ENCODE measurements at regions not wholly inside any gene's neighbourhood (a gene's known extent, or its start where the extent isn't known, plus 50 kb on each side); places are given as distances from the start of the nearest gene placed in this dataset.

- ChIA-PET CTCF (no interaction called here), POLR2A (no interaction called here)
- H3K27me3 ChIP-seq (ENCODE audit: insufficient read depth): no peaks in the 10 kb centered on the region
- H3F3A ChIP-seq (replicated peaks; ENCODE audit: insufficient read depth): no peaks in the 10 kb centered on the region
- H3K9me3 ChIP-seq: no peaks in the 10 kb centered on the region
- 24% methylated on average over 3 of the region's 3 CpGs for WGBS (ENCODE audit: low lambda C conversion rate)
- no peak overlapping the region for H3K9ac ChIP-seq
- H3K79me2 ChIP-seq (ENCODE audit: insufficient read depth): no peaks in the 10 kb centered on the region
- H2AFZ ChIP-seq (ENCODE audit: low read depth): no peak overlapping the region
- no peak overlapping the region for H3K4me3 ChIP-seq (ENCODE audit: low read depth in 2 of 2, low read length in 1 of 2)
- no peak overlapping the region for H3K4me2 ChIP-seq
- no peak for TF ChIP-seq RXRA (IDR thresholded peaks at IDR 0.05; ENCODE audit: borderline replicate concordance, low read depth)
- no peak for TF ChIP-seq TAF1 (IDR thresholded peaks at IDR 0.05; ENCODE audit: borderline replicate concordance, low read depth, low read length)
- no peak for TF ChIP-seq TCF12 (IDR thresholded peaks at IDR 0.05)
- TF ChIP-seq GATA2 (CRISPR knock-in tag; IDR thresholded peaks at IDR 0.05): no peak
- TF ChIP-seq EZH2phosphoT487 (IDR thresholded peaks at IDR 0.05; ENCODE audit: borderline replicate concordance, low read depth): no peak
- TF ChIP-seq USF2 (IDR thresholded peaks at IDR 0.05; ENCODE audit: borderline replicate concordance, low read depth, low read length): no peak
- no peak for TF ChIP-seq RFX5 (IDR thresholded peaks at IDR 0.05; ENCODE audit: low read length)
- no peak for TF ChIP-seq YY1 (IDR thresholded peaks at IDR 0.05; ENCODE audit: low read depth)
- TF ChIP-seq GABPA (IDR thresholded peaks at IDR 0.05; ENCODE audit: low read depth): no peak
- TF ChIP-seq RAD21 (IDR thresholded peaks at IDR 0.05; ENCODE audit: low read length): no peak
- no peak for TF ChIP-seq FOSL2 (IDR thresholded peaks at IDR 0.05; ENCODE audit: borderline replicate concordance, low read depth)
- no peak for DNase-seq
- H3K27ac ChIP-seq (ENCODE audit: low read depth in 2 of 2, low read length in 1 of 2): peak overlapping the region in 1 of 2 experiments; percentile 64; a peak in 1 of 4 replicates
- no peaks in the 10 kb centered on the region for H3K9me2 ChIP-seq
- H3K36me3 ChIP-seq (replicated peaks in 1 of 2; ENCODE audit: control insufficient read depth in 1 of 2, insufficient read depth in 2 of 2, low read length in 1 of 2): no peaks in the 10 kb centered on the region
- H4K20me1 ChIP-seq (ENCODE audit: insufficient read depth): no peaks in the 10 kb centered on the region
- peaks cover 0 to 11% of the 10 kb centered on the region in 2 experiments; a peak in 2 of 4 replicates for H3K4me1 ChIP-seq (ENCODE audit: control insufficient read depth in 1 of 2, insufficient read depth in 2 of 2, low read depth in 1 of 2, low read length in 1 of 2)
Observed at GRCh38 chr3:1513662-1514061, 420.8 kb downstream of the CNTN6 start.

- peak; percentile 23; the same call in 1 of the 2 replicates for TF ChIP-seq POLR2AphosphoS5 (IDR thresholded peaks at IDR 0.05; ENCODE audit: low read depth, low read length)
- TF ChIP-seq YY1 (IDR thresholded peaks at IDR 0.05; ENCODE audit: low read depth): no peak
- 0 out of 2 replicates have a peak, but pooled peaks have one; percentile 40 for TF ChIP-seq TCF12 (IDR thresholded peaks at IDR 0.05)
- TF ChIP-seq FOXJ3 (CRISPR knock-in tag; IDR thresholded peaks at IDR 0.05): peak; percentile 88
- TF ChIP-seq EP300 (IDR thresholded peaks at IDR 0.05; ENCODE audit: borderline replicate concordance in 1 of 2, low read depth in 1 of 2, low read length in 1 of 2): peak in 1 of 2 experiments; percentile 99; a peak in 2 of 4 replicates
- TF ChIP-seq USF1 (IDR thresholded peaks at IDR 0.05; ENCODE audit: borderline replicate concordance, low read depth): no peak
- peak; percentile 91 for TF ChIP-seq RCOR1 (IDR thresholded peaks at IDR 0.05; ENCODE audit: low read length)
- TF ChIP-seq MXI1 (IDR thresholded peaks at IDR 0.05; ENCODE audit: low read depth, low read length): peak; percentile 76
- TF ChIP-seq ELF1 (IDR thresholded peaks at IDR 0.05): no peak
- no peak for TF ChIP-seq NRF1 (IDR thresholded peaks at IDR 0.05; ENCODE audit: low read depth, low read length)
- TF ChIP-seq PBX3 (IDR thresholded peaks at IDR 0.05): 0 out of 2 replicates have a peak, but pooled peaks have one; percentile 12
- TF ChIP-seq RAD21 (IDR thresholded peaks at IDR 0.05; ENCODE audit: low read length): no peak; the same call in none of the 2 replicates
- TF ChIP-seq CHD2 (IDR thresholded peaks at IDR 0.05; ENCODE audit: low read length, partially characterized antibody): peak; percentile 67
- peak; percentile 96 for TF ChIP-seq GATA2 (CRISPR knock-in tag; IDR thresholded peaks at IDR 0.05)
- Histone ChIP-seq H3K79me2 (ENCODE audit: insufficient read depth) (no peaks in the 10 kb centered on the region), H3K27ac (ENCODE audit: low read depth in 2 of 2, low read length in 1 of 2) (peak overlapping the region in 1 of 2 experiments; percentile 99; a peak in 2 of 4 replicates), H3K9me2 (no peaks in the 10 kb centered on the region), H4K20me1 (ENCODE audit: insufficient read depth) (no peaks in the 10 kb centered on the region), H3K4me1 (ENCODE audit: control insufficient read depth in 1 of 2, insufficient read depth in 2 of 2, low read depth in 1 of 2, low read length in 1 of 2) (peaks cover 0 to 11% of the 10 kb centered on the region in 2 experiments; a peak in 2 of 4 replicates), H3K36me3 (replicated peaks in 1 of 2; ENCODE audit: control insufficient read depth in 1 of 2, insufficient read depth in 2 of 2, low read length in 1 of 2) (no peaks in the 10 kb centered on the region), H3K9ac (no peak overlapping the region), H3K4me2 (no peak overlapping the region), H3K4me3 (ENCODE audit: low read depth in 2 of 2, low read length in 1 of 2) (peak overlapping the region in 1 of 2 experiments; percentile 16; a peak in 1 of 4 replicates), H3K27me3 (ENCODE audit: insufficient read depth) (no peaks in the 10 kb centered on the region), H2AFZ (ENCODE audit: low read depth) (no peak overlapping the region), H3F3A (replicated peaks; ENCODE audit: insufficient read depth) (no peaks in the 10 kb centered on the region), H3K9me3 (no peaks in the 10 kb centered on the region)
- DNase-seq: peak; percentile 54
- POLR2A ChIA-PET: interaction anchor here (0.9 to 1.1 kb wide), 3 partner anchors 10 to 423 kb away, joined by 3 to 5 read pairs (median 4); partner anchors contain the start of gene CNTN6
- WGBS (ENCODE audit: low lambda C conversion rate): 8% methylated on average over 4 of the region's 4 CpGs
- CTCF ChIA-PET: interaction anchor here (0.5 to 0.9 kb wide), 3 partner anchors 313 to 1461 kb away, joined by 3 to 5 read pairs (median 3); no protein-coding TSS in a partner anchor
Observed at GRCh38 chr3:1515882-1516281, 423.1 kb downstream of the CNTN6 start.
